ENCODE measurements at regions not wholly inside any gene's neighbourhood (a gene's known extent, or its start where the extent isn't known, plus 50 kb on each side); places are given as distances from the start of the nearest gene placed in this dataset.
A peak's percentile ranks its signal among the peaks of the same experiment; 100 is the strongest.
"Not testable (repeated sequence)": the region's sequence is repeated elsewhere in the genome, so short reads cannot be mapped to it uniquely, and the experiment has no call there.

DNA sequence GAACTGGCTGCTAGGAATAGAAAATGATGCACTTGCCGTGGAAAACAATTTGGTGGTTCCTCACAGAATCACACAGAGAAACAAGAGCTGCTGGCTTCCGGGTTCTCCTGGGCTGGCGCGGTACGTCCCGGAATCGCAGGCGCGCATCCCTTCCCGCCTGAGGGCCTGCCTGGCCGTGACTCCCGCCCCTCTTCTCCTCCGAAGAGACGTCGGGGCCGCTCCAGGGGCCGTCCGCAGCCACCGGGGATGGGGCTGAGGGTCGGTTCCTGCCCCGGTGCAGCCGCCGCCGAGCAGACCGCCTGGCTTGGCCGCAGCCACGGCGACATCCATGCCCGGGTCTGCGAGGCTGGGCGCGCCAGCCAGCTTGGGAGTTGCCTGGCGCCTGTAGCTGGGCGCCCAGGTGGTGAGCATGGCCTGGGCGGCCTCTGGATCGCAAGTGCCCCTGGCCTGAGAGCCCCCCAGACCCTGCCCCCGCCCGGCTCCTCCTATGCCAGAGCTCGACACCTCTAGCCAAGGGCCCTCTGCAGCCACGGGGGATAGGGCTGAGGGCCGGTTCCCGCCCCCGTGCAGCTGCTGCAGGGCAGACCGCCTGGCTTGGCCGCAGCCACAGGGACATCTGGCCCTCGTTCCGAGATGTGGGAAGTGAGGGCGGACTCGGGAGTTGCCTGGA is 83.9 kb upstream of the ZNG1F start:
- DNase-seq: peak; percentile 15 to 20

DNA sequence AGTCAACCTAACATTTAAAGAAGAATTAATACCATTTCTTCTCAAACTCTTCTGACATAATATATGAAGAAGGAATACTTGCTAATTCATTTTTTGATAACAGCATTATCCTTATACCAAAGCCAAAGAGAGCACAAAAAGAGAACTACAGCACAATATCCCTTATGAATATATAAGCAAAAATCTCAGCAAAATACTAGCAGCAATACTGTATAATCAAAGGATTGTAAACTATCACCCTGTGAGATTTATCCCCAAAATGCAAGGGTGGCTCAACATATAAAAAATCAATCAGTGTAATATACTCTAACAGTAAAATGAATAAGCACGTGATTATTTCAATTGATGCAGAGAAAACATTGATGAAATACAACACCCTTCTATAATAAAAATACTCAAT is 81.9 kb upstream of the ZNG1F start:
- not testable (repeated sequence) for DNase-seq

DNA sequence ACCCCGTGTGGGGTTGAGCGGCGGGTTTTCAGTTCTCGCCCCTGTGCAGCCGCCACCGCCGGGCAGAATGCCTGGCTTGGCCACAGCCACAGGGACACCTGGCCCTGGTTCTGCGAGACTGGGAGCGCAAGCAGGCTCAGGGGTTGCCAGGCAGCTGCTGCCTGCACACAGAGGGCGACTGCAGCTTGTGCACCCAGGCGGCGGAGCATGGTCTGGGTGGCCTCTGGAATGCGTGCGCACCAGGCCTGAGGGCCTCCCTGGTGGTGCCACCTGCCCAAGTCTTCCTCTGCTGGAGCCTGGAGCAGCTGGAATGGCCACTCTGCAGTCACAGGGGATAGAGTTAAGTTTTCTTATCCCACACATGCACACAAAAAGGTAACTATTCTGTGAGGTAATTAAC is 80.4 kb upstream of the ZNG1F start:
- DNase-seq: not testable (repeated sequence)

DNA sequence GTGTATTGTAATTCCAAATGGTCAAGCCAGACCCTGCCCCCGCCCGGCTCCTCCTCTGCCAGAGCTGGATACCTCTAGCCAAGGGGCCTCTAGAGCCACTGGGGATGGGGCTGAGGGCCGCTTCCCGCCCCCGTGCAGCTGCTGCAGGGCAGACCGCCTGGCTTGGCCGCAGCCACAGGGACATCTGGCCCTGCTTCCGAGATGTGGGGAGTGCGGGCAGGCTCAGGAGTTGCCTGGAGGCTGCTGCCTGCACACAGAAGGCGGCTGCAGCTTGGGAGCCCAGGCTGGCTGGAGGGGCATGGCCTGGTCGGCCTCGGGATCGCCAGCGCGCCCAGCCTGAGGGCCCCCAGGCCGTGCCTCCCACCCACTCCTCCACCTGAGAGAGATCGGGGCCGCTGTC is 79.9 kb upstream of the ZNG1F start:
- DNase-seq: not testable (repeated sequence)

DNA sequence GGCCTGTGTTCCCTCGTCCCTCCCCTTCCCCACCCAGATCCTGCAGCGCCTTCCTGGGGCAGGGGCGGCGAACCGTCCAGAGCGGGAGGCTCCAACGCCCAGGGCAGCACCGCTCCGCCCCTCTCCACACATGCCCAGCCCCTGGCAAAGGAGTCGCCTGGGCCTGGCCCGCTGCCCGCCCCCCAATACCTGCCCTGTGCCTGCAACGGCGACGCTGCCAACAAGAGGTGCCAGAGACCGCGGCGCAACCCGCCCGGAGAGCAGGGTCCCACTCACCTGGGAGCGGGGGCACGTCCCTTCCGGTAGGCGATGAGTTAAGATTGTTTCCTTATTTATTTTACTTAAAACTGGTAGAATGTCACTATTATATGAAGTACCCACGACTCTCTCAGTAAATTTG is 77.5 kb upstream of the ZNG1F start:
- DNase-seq: not testable (repeated sequence)

DNA sequence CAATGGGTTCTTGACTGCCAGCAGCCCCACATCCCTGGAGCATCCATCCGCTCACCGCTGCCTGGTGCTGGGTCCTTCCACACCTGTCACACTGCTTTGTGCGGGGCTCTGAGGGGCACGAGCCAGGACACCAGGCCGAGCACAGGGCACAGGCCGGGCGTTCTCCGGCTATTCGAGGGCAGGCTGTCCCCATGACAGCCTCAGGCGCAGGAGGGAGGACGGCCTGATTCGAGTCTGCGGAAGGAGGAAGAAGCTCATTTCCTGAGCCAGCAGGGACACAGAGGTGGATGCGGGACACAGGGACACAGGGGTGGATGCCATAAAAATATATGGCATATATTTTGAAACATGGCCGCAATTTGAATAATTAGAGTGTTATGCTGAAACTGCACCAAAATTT is 76.9 kb upstream of the ZNG1F start:
- not testable (repeated sequence) for DNase-seq

DNA sequence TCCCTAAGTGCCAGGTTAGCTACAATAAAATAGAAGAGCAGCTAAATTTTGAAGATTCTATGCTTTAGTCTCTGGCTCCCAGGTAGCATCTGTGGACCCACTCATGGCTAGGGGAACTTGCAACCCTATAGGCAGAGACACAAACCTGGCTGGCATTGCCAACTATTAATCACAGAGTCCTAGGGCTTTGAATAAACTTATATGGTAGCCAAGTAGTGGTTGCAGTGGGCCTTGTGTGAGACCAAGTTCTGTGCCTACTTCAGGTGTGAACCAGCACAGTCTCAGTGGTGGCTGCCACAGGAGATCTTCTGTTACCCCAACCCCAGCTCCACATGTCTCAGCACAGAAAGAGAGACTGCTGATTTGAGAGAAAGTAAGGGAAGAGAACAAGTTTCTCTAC is 62.9 kb upstream of the ZNG1F start:
- DNase-seq: not testable (repeated sequence)

DNA sequence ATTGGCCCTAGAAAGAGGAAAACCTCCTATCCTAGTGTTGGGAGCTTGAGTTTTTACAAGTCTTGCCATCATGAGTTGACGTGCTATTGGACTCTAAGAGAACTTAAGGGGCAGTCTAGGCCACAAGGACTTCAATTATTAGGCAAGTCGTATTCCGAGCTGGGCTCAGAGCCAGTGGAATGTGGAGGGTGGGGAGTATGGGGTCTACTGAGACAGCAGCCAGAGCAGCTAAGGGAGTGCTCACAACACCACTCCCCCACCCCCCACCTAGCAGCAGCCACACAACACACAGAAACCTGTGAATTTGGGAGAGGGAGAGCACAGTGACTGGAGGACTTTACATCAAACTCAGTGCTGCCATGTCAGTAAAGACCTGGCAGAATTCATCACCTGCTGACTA is 62.0 kb upstream of the ZNG1F start:
- DNase-seq: not testable (repeated sequence)

DNA sequence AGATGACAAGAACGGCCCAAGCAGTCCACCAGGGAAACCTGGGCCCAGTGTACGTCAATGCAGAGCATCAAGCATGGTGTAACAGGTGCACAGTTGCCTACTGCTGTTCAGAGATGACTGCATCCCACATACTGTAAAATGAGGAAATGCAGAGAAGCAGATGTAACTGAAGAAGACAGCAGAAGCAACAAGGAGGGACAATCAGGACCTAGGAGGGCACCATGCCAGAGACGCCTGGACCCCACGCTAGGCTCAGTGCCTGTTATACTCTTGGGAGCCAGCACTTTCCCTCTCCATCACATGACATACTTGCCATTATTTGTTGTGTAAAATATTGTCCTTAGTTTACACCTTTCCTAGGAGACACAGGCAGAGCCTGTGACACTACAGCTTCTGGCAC is 57.6 kb upstream of the ZNG1F start:
- DNase-seq: not testable (repeated sequence)
